ENCODE measurements at regions not wholly inside any gene's neighbourhood (a gene's known extent, or its start where the extent isn't known, plus 50 kb on each side); places are given as distances from the start of the nearest gene placed in this dataset.

DNA sequence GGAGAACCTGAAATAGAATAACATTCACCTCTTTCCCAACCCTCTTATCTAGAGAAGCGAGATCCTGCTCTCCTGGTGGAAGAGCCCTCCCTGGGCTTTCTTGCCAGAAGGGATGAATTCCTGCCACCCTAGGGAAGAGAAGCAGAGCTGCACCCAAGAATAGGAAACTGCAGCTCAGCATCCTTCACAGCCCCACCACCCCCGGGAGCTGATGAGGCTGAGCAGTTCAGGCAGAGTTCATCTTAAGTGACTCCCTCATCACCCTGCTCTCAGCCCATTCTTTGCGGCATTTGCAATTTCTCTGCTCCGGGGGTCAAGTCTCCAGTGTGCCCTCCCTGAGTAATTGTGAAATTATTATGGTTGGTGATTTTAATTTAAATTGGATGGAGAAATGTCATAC lies 514.9 kb downstream of the BUD13 start:
- H3K27me3 Mint-ChIP-seq (ENCODE audit: insufficient read depth), result no peaks in the 10 kb centered on the region
- H3K9ac ChIP-seq (ENCODE audit: extremely low read depth, low read length, poor library complexity, severe bottlenecking), result no peak overlapping the region
- no peaks in the 10 kb centered on the region for H3K36me3 Mint-ChIP-seq (ENCODE audit: low read depth)
- H3K4me3 ChIP-seq (ENCODE audit: low read length), result no peak overlapping the region
- H3K4me1 Mint-ChIP-seq, result peaks cover 13% of the 10 kb centered on the region
- H3K27ac Mint-ChIP-seq, result no peak overlapping the region
- H3K36me3 ChIP-seq (ENCODE audit: control insufficient read depth, insufficient read depth, low read length), result no peaks in the 10 kb centered on the region
- H3K9me3 ChIP-seq (ENCODE audit: control insufficient read depth, low read length), result no peaks in the 10 kb centered on the region
- H3K4me1 ChIP-seq (ENCODE audit: control insufficient read depth, insufficient read depth, low read length), result no peaks in the 10 kb centered on the region
- TF ChIP-seq, protein P1, sequence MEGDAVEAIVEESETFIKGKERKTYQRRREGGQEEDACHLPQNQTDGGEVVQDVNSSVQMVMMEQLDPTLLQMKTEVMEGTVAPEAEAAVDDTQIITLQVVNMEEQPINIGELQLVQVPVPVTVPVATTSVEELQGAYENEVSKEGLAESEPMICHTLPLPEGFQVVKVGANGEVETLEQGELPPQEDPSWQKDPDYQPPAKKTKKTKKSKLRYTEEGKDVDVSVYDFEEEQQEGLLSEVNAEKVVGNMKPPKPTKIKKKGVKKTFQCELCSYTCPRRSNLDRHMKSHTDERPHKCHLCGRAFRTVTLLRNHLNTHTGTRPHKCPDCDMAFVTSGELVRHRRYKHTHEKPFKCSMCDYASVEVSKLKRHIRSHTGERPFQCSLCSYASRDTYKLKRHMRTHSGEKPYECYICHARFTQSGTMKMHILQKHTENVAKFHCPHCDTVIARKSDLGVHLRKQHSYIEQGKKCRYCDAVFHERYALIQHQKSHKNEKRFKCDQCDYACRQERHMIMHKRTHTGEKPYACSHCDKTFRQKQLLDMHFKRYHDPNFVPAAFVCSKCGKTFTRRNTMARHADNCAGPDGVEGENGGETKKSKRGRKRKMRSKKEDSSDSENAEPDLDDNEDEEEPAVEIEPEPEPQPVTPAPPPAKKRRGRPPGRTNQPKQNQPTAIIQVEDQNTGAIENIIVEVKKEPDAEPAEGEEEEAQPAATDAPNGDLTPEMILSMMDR (conservative IDR thresholded peaks at IDR 0.05), result no peak
- DNase-seq, result no peak
- H3K27me3 ChIP-seq (ENCODE audit: control insufficient read depth, insufficient read depth, low read length, poor library complexity, severe bottlenecking), result no peaks in the 10 kb centered on the region
- H3K9me3 Mint-ChIP-seq, result no peaks in the 10 kb centered on the region
- WGBS, 2 experiments (ENCODE audit: insufficient coverage in 1 of 2, insufficient read length in 1 of 2), result 93% methylated on average over 4 of the region's 4 CpGs; no CpG with 5 or more reads in 1 of the 2 experiments
- H3K4me3 Mint-ChIP-seq, result no peak overlapping the region
- no peak overlapping the region for H3K27ac ChIP-seq (ENCODE audit: low read depth, low read length)

DNA sequence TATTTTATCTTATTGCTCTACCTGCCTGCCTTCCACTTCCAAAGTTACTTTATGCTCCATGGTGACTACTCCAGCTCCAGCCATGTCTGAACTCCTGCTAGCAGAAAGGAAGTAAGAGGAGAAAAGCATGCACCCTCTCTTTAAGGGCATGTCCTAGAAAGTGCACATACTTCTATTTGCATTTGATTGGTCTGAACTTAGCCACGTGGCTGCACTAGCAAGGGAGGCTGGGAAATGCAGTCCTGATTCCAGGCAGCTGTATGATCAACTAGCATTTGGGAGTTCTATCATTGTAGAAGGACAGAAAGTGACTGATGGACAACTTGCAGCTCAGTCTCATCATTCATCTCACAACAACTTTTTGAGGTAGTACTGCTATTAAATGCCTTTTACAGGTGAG lies 515.7 kb downstream of the BUD13 start:
- Histone ChIP-seq H3K27ac (ENCODE audit: low read depth, low read length) (no peak overlapping the region), H3K4me1 (ENCODE audit: control insufficient read depth, insufficient read depth, low read length) (no peaks in the 10 kb centered on the region), H3K27me3 (ENCODE audit: control insufficient read depth, insufficient read depth, low read length, poor library complexity, severe bottlenecking) (no peaks in the 10 kb centered on the region), H3K9ac (ENCODE audit: extremely low read depth, low read length, poor library complexity, severe bottlenecking) (no peak overlapping the region), H3K9me3 (ENCODE audit: control insufficient read depth, low read length) (no peaks in the 10 kb centered on the region), H3K36me3 (ENCODE audit: control insufficient read depth, insufficient read depth, low read length) (no peaks in the 10 kb centered on the region), H3K4me3 (ENCODE audit: low read length) (no peak overlapping the region)
- Mint-ChIP-seq H3K9me3 (no peaks in the 10 kb centered on the region), H3K4me1 (peaks cover 8% of the 10 kb centered on the region), H3K4me3 (no peak overlapping the region), H3K27me3 (ENCODE audit: insufficient read depth) (peaks cover 3% of the 10 kb centered on the region), H3K36me3 (ENCODE audit: low read depth) (no peaks in the 10 kb centered on the region), H3K27ac (no peak overlapping the region)
- WGBS, 2 experiments (ENCODE audit: insufficient coverage in 1 of 2, insufficient read length in 1 of 2), result 9 to 29% methylated on average over 1 of the region's 1 CpG
- TF ChIP-seq, protein P1 (conservative IDR thresholded peaks at IDR 0.05), result no peak
- no peak for DNase-seq

DNA sequence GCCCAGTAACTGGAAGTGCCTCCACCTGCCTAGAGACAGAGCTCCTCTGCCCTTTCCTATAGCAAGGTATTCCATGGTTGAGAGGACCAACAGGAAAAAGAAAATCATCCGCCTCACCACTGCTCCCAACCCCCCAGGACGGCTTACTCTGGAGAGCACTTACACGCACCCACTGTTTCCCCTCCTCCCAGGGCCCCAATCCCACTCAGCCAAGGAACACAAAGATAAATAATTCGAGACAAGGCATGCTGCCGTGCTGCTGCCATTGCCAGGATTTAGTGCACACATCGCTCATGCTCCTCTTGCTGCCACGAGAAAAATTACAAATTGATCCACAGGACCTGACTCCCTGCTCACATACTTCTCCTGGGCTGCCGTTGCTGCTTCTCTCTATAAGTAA lies 516.6 kb downstream of the BUD13 start:
- Histone ChIP-seq H3K27ac (ENCODE audit: low read depth, low read length) (no peak overlapping the region), H3K9me3 (ENCODE audit: control insufficient read depth, low read length) (no peaks in the 10 kb centered on the region), H3K36me3 (ENCODE audit: control insufficient read depth, insufficient read depth, low read length) (no peaks in the 10 kb centered on the region), H3K4me1 (ENCODE audit: control insufficient read depth, insufficient read depth, low read length) (no peaks in the 10 kb centered on the region), H3K9ac (ENCODE audit: extremely low read depth, low read length, poor library complexity, severe bottlenecking) (no peak overlapping the region), H3K4me3 (ENCODE audit: low read length) (no peak overlapping the region), H3K27me3 (ENCODE audit: control insufficient read depth, insufficient read depth, low read length, poor library complexity, severe bottlenecking) (no peaks in the 10 kb centered on the region)
- Mint-ChIP-seq H3K4me3 (no peak overlapping the region), H3K27ac (no peak overlapping the region), H3K9me3 (no peaks in the 10 kb centered on the region), H3K4me1 (peaks cover 8% of the 10 kb centered on the region), H3K27me3 (ENCODE audit: insufficient read depth) (peaks cover 3% of the 10 kb centered on the region), H3K36me3 (ENCODE audit: low read depth) (no peaks in the 10 kb centered on the region)
- TF ChIP-seq, protein P1 (conservative IDR thresholded peaks at IDR 0.05), result no peak
- WGBS, 2 experiments (ENCODE audit: insufficient coverage in 1 of 2, insufficient read length in 1 of 2), result 91 to 95% methylated on average over 4 to 8 of the region's 8 CpGs
- no peak for DNase-seq

Measured in endodermal cell (in vitro differentiated cells).